ENCODE measurements at regions not wholly inside any gene's neighbourhood (a gene's known extent, or its start where the extent isn't known, plus 50 kb on each side); places are given as distances from the start of the nearest gene placed in this dataset.

GRCh38 chr2:187124529-187124928 lies 275.6 kb upstream of the ZSWIM2 start:
- no peaks in the 10 kb centered on the region for H3K27me3 ChIP-seq (replicated peaks)
- H3K4me3 ChIP-seq (ENCODE audit: low read depth, low read length), result no peak overlapping the region
- in situ Hi-C loops (cut with HindIII; ENCODE audit: low pct_ligation_motif_present, low sequenced_read_pairs), result no loop called here
- DNase-seq, result no peak
- TF ChIP-seq, protein P1, sequence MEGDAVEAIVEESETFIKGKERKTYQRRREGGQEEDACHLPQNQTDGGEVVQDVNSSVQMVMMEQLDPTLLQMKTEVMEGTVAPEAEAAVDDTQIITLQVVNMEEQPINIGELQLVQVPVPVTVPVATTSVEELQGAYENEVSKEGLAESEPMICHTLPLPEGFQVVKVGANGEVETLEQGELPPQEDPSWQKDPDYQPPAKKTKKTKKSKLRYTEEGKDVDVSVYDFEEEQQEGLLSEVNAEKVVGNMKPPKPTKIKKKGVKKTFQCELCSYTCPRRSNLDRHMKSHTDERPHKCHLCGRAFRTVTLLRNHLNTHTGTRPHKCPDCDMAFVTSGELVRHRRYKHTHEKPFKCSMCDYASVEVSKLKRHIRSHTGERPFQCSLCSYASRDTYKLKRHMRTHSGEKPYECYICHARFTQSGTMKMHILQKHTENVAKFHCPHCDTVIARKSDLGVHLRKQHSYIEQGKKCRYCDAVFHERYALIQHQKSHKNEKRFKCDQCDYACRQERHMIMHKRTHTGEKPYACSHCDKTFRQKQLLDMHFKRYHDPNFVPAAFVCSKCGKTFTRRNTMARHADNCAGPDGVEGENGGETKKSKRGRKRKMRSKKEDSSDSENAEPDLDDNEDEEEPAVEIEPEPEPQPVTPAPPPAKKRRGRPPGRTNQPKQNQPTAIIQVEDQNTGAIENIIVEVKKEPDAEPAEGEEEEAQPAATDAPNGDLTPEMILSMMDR (IDR thresholded peaks at IDR 0.05; ENCODE audit: low read depth, low read length, missing control alignments), result no peak
- H3K27ac ChIP-seq, result no peak overlapping the region
- H3K36me3 ChIP-seq (replicated peaks), result no peaks in the 10 kb centered on the region

GRCh38 chr2:187118331-187119099 lies 269.5 kb upstream of the ZSWIM2 start:
- no peaks in the 10 kb centered on the region for H3K27me3 ChIP-seq (replicated peaks)
- in situ Hi-C loops (cut with HindIII; ENCODE audit: low pct_ligation_motif_present, low sequenced_read_pairs), result no loop called here
- no peaks in the 10 kb centered on the region for H3K36me3 ChIP-seq (replicated peaks)
- H3K4me3 ChIP-seq (ENCODE audit: low read depth, low read length), result no peak overlapping the region
- DNase-seq, result no peak
- no peak overlapping the region for H3K27ac ChIP-seq
- TF ChIP-seq, protein P1 (IDR thresholded peaks at IDR 0.05; ENCODE audit: low read depth, low read length, missing control alignments), result no peak

DNA sequence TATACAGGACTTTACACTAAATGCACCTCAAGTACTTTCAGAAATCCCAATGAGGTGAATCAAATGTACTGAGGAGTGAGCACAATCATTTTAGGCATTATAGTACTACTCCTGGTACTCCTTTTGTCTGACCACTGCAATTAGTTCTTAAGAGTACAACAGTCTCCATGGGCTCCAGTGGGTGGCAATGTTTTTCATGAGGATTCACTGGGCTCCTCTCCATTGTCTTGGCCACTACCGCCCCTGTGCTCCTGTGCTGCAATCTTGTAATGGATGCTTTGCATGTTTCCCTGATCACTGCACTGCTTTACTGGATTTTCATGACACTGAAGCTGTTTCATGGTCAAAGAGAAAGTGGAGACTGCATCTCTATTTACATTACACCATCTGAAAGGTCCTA lies 268.5 kb upstream of the ZSWIM2 start:
- no peak for DNase-seq
- H3K36me3 ChIP-seq (replicated peaks), result no peaks in the 10 kb centered on the region
- no peak overlapping the region for H3K4me3 ChIP-seq (ENCODE audit: low read depth, low read length)
- H3K27me3 ChIP-seq (replicated peaks), result no peaks in the 10 kb centered on the region
- TF ChIP-seq, protein P1 (IDR thresholded peaks at IDR 0.05; ENCODE audit: low read depth, low read length, missing control alignments), result no peak
- H3K27ac ChIP-seq, result no peak overlapping the region
- in situ Hi-C loops (cut with HindIII; ENCODE audit: low pct_ligation_motif_present, low sequenced_read_pairs), result no loop called here

DNA sequence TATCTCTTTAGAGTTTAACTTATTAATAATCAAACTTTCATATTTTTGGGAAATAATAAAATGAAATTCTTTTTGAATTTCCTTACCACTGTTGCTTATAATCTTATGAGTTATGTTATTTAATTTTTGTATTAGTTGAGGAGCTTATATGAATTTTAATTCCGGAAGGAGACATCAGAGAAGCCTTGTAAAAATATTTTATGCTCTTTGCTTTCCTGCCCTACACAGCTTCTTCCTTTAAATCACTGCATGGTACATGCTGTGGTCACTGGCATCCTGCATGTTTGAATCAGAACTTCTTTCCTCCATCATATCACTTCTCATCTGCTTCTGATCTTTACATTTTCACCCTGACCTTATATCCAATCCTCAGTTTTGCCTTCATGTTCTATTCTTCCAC lies 266.7 kb upstream of the ZSWIM2 start:
- Histone ChIP-seq H3K27ac (no peak overlapping the region), H3K36me3 (replicated peaks) (no peaks in the 10 kb centered on the region), H3K27me3 (replicated peaks) (no peaks in the 10 kb centered on the region), H3K4me3 (ENCODE audit: low read depth, low read length) (no peak overlapping the region)
- TF ChIP-seq, protein P1 (IDR thresholded peaks at IDR 0.05; ENCODE audit: low read depth, low read length, missing control alignments), result no peak
- in situ Hi-C loops (cut with HindIII; ENCODE audit: low pct_ligation_motif_present, low sequenced_read_pairs), result no loop called here
- DNase-seq, result no peak

DNA sequence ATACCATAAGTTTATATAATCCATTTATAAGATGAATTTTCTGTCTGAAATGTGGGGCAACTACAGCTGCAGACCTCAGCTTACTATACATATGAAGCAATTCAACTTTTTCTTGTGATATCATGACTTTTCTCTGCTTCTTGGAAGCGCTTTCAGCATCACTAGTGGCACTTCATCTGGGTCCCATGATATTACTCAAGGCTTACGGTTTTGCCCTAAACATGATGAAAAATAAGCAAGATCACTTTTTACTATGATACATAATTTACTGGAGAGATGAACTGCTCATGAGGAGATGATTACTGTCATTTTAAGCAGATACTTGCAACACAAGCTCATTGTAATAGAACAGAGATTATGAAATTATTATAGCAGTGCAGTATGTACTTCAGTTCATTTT lies 258.0 kb upstream of the ZSWIM2 start:
- H3K27ac ChIP-seq, result no peak overlapping the region
- DNase-seq, result no peak
- H3K36me3 ChIP-seq (replicated peaks), result no peaks in the 10 kb centered on the region
- H3K27me3 ChIP-seq (replicated peaks), result no peaks in the 10 kb centered on the region
- TF ChIP-seq, protein P1 (IDR thresholded peaks at IDR 0.05; ENCODE audit: low read depth, low read length, missing control alignments), result no peak
- in situ Hi-C loops (cut with HindIII; ENCODE audit: low pct_ligation_motif_present, low sequenced_read_pairs), result no loop called here
- no peak overlapping the region for H3K4me3 ChIP-seq (ENCODE audit: low read depth, low read length)

DNA sequence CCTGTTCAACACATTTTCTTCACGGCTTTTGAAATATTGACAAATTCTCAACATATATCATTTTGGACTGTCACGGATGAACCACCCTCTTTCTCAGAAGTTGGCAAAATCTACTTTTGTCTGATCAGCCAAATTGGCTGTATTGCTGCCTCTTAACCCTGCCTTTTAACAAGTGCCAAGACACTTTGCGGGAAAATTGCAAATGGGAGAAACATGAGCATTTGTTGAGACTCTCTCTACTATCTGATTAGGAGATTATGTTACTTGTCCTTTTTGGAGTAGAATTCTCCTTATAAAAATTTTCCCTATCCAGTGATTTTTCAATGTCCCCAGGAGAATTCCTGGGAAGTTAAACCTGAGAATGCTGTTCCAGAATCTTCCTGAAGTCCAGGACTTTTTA lies 256.2 kb upstream of the ZSWIM2 start:
- TF ChIP-seq, protein P1 (IDR thresholded peaks at IDR 0.05; ENCODE audit: low read depth, low read length, missing control alignments), result no peak
- no peaks in the 10 kb centered on the region for H3K36me3 ChIP-seq (replicated peaks)
- in situ Hi-C loops (cut with HindIII; ENCODE audit: low pct_ligation_motif_present, low sequenced_read_pairs), result no loop called here

More for the DNA sequence above, 256.2 kb upstream of the ZSWIM2 start:
- H3K4me3 ChIP-seq (ENCODE audit: low read depth, low read length), result no peak overlapping the region
- H3K27ac ChIP-seq, result no peak overlapping the region
- no peaks in the 10 kb centered on the region for H3K27me3 ChIP-seq (replicated peaks)
- no peak for DNase-seq

All from brain microvascular endothelial cell (primary cell).